ENCODE measurements at regions not wholly inside any gene's neighbourhood (a gene's known extent, or its start where the extent isn't known, plus 50 kb on each side); places are given as distances from the start of the nearest gene placed in this dataset.

DNA sequence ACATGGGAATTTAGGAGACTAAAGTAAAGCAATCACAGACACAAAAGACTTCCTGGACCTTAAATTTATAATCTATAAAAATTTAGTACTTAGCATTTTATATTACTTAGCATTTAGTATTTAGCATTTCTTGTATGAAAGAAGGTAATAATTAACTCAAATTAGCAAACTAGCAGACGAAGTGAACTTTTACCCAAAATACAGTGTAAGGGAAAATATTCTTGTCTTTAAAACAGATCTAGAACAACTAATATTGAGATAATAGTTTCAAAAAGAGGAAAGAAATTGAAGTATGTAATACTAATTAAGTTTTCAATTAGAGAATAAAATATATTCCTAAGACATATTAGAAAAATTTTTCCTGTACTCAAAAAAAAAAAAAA lies 134.5 kb upstream of the ZNF804A start:
- DNase-seq (no peak), FAIRE-seq (no peak)
- WGBS, 3 donors = 18 to 63% (median 30%) methylated on average over 1 of the region's 1 CpG

DNA sequence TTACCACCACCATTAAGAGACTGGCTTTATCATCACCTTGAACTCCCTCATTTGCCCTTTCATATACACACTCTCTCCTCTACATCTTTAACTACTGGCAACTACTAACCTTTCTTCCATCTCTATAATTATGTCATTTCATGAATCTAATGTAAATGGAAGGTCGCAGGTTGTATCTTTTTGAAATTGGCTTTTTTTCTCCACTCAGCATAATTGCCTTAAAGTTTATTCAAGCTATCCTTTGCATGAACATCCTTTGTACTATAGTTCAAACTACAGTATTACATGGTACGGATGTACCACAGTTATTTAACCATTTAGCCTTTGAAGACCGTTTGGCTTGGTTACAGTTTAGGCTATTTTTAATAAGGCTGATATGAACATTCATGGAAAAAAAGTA lies 129.5 kb upstream of the ZNF804A start:
- no peaks in the 10 kb centered on the region for H3K27me3 ChIP-seq (ENCODE audit: control insufficient read depth in 3 of 3, insufficient read depth in 3 of 3, low read length in 3 of 3)
- H3K9me3 ChIP-seq (ENCODE audit: control insufficient read depth in 2 of 2, insufficient read depth in 1 of 2, low read depth in 1 of 2, low read length in 1 of 2) = no peaks in the 10 kb centered on the region
- DNase-seq (no peak), FAIRE-seq (no peak)
- 34 to 63% (median 51%) methylated on average over 3 of the region's 3 CpGs for WGBS, 3 donors
- H3K36me3 ChIP-seq (ENCODE audit: control insufficient read depth in 3 of 3, insufficient read depth in 2 of 3, low read depth in 1 of 3, low read length in 3 of 3) = no peaks in the 10 kb centered on the region
- no peak overlapping the region for H3K27ac ChIP-seq (ENCODE audit: low read depth in 1 of 3, low read length in 2 of 3)
- no peak overlapping the region for H3K4me3 ChIP-seq (ENCODE audit: low read depth in 1 of 3, low read length in 3 of 3)
- no peaks in the 10 kb centered on the region for H3K4me1 ChIP-seq (ENCODE audit: control insufficient read depth in 3 of 3, insufficient read depth in 2 of 3, low read depth in 1 of 3, low read length in 2 of 3)

More for the DNA sequence above, 134.5 kb upstream of the ZNF804A start:
- Histone ChIP-seq H3K36me3 (ENCODE audit: control insufficient read depth in 3 of 3, insufficient read depth in 2 of 3, low read depth in 1 of 3, low read length in 3 of 3) (no peaks in the 10 kb centered on the region), H3K27me3 (ENCODE audit: control insufficient read depth in 3 of 3, insufficient read depth in 3 of 3, low read length in 3 of 3) (no peaks in the 10 kb centered on the region), H3K27ac (ENCODE audit: low read depth in 1 of 3, low read length in 2 of 3) (no peak overlapping the region), H3K4me1 (ENCODE audit: control insufficient read depth in 3 of 3, insufficient read depth in 2 of 3, low read depth in 1 of 3, low read length in 2 of 3) (peaks cover 0 to 6% (median 0%) of the 10 kb centered on the region in 3 donors), H3K4me3 (ENCODE audit: low read depth in 1 of 3, low read length in 3 of 3) (no peak overlapping the region), H3K9me3 (ENCODE audit: control insufficient read depth in 2 of 2, insufficient read depth in 1 of 2, low read depth in 1 of 2, low read length in 1 of 2) (no peaks in the 10 kb centered on the region)

DNA sequence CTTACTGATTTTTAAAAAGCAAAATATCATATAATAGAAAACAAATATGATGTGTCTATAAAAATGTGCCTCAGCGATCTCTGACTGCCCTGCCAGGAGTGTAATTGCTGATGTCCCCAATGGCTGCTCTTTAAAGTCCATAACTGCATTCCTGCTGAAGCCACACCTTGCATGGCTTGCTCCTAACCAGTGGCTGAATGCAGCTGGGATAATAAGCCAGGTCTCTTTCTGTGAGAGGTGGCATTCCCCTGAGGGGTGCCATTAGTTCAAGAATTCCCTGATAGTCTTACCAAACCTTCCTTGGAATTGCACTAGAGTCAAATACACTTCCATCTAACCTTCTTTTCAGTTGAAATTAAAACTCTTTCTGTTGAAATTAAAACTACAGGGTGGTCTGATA lies 125.8 kb upstream of the ZNF804A start:
- no peaks in the 10 kb centered on the region for H3K4me1 ChIP-seq (ENCODE audit: control insufficient read depth in 3 of 3, insufficient read depth in 2 of 3, low read depth in 1 of 3, low read length in 2 of 3)
- WGBS, 3 donors = 54 to 78% (median 71%) methylated on average over 1 of the region's 1 CpG
- no peaks in the 10 kb centered on the region for H3K27me3 ChIP-seq (ENCODE audit: control insufficient read depth in 3 of 3, insufficient read depth in 3 of 3, low read length in 3 of 3)
- DNase-seq (peak in 1 of 2 donors; percentile 22), FAIRE-seq (no peak)
- no peak overlapping the region for H3K27ac ChIP-seq (ENCODE audit: low read depth in 1 of 3, low read length in 2 of 3)
- H3K9me3 ChIP-seq (ENCODE audit: control insufficient read depth in 2 of 2, insufficient read depth in 1 of 2, low read depth in 1 of 2, low read length in 1 of 2) = no peaks in the 10 kb centered on the region
- no peaks in the 10 kb centered on the region for H3K36me3 ChIP-seq (ENCODE audit: control insufficient read depth in 3 of 3, insufficient read depth in 2 of 3, low read depth in 1 of 3, low read length in 3 of 3)
- H3K4me3 ChIP-seq (ENCODE audit: low read depth in 1 of 3, low read length in 3 of 3) = no peak overlapping the region

DNA sequence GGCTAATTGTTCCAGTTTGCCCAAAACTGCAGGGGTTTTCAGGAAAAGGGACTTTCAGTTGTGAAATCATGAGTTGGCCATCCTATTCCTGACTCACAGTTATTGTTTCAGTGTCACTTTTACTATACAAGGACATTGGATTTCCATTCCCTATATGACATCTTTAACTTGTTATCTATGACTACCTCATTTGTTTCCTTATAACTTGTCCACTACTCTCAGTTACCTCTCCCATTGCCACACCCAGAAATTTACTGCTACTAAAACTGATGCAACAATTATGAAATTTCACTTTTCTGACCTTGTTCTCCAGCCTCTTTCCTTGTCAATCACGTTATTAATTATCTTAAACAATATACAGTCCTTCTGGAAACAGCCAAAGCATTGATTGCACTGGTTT lies 116.5 kb upstream of the ZNF804A start:
- Histone ChIP-seq H3K4me3 (ENCODE audit: low read depth in 1 of 3, low read length in 3 of 3) (no peak overlapping the region), H3K4me1 (ENCODE audit: control insufficient read depth in 3 of 3, insufficient read depth in 2 of 3, low read depth in 1 of 3, low read length in 2 of 3) (peaks cover 0 to 3% (median 0%) of the 10 kb centered on the region in 3 donors), H3K27ac (ENCODE audit: low read depth in 1 of 3, low read length in 2 of 3) (no peak overlapping the region), H3K36me3 (ENCODE audit: control insufficient read depth in 3 of 3, insufficient read depth in 2 of 3, low read depth in 1 of 3, low read length in 3 of 3) (no peaks in the 10 kb centered on the region), H3K27me3 (ENCODE audit: control insufficient read depth in 3 of 3, insufficient read depth in 3 of 3, low read length in 3 of 3) (no peaks in the 10 kb centered on the region), H3K9me3 (ENCODE audit: control insufficient read depth in 2 of 2, insufficient read depth in 1 of 2, low read depth in 1 of 2, low read length in 1 of 2) (peaks cover 0 to 4% of the 10 kb centered on the region in 2 donors)
- DNase-seq (peak; percentile 41 to 53), FAIRE-seq (no peak)
- WGBS, 3 donors = 4 to 34% (median 13%) methylated on average over 1 of the region's 1 CpG

DNA sequence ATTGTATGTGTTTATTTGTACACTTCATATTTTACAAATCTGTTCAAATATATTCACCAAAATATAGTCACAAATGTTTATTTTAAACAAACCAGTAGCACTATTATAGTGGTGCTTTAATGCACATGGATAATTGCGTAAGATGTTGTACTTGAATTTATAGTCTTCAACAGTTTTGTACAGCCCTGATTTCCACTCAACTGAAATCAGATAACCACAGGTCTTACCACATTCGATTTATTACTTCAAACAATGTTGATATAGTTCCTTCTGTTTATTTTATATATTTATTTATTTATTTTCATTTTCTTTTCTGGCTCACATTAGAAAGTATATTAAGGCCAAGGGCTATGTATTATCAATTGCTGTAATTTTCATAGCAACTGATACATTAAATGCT lies 99.4 kb upstream of the ZNF804A start:
- Histone ChIP-seq H3K36me3 (ENCODE audit: control insufficient read depth in 3 of 3, insufficient read depth in 2 of 3, low read depth in 1 of 3, low read length in 3 of 3) (no peaks in the 10 kb centered on the region), H3K4me3 (ENCODE audit: low read depth in 1 of 3, low read length in 3 of 3) (no peak overlapping the region), H3K27me3 (ENCODE audit: control insufficient read depth in 3 of 3, insufficient read depth in 3 of 3, low read length in 3 of 3) (no peaks in the 10 kb centered on the region), H3K4me1 (ENCODE audit: control insufficient read depth in 3 of 3, insufficient read depth in 2 of 3, low read depth in 1 of 3, low read length in 2 of 3) (no peaks in the 10 kb centered on the region), H3K9me3 (ENCODE audit: control insufficient read depth in 2 of 2, insufficient read depth in 1 of 2, low read depth in 1 of 2, low read length in 1 of 2) (no peaks in the 10 kb centered on the region), H3K27ac (ENCODE audit: low read depth in 1 of 3, low read length in 2 of 3) (no peak overlapping the region)
- FAIRE-seq (no peak), DNase-seq (peak in 1 of 2 donors; percentile 4)
- WGBS, 3 donors = 37 to 61% (median 38%) methylated on average over 2 of the region's 2 CpGs

DNA sequence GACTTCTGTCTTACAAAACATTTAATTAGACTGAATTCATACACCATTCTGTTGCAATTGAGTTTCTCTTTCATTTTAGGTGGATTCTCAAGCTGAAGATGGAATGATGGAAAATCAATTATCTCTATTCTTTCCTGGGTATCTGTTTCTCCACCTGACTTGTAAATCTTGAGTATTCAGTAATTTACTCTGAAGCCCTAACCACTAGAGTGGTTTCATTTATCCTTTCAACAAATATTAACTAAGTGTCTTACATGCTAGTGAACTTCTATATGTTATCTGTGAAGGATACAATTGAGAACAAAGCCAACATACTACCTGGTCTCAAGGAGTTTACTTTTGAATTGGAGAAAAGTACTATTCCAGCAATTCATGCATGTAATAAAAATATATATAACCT lies 94.1 kb upstream of the ZNF804A start:
- Histone ChIP-seq H3K9me3 (ENCODE audit: control insufficient read depth in 2 of 2, insufficient read depth in 1 of 2, low read depth in 1 of 2, low read length in 1 of 2) (no peaks in the 10 kb centered on the region), H3K27ac (ENCODE audit: low read depth in 1 of 3, low read length in 2 of 3) (no peak overlapping the region), H3K27me3 (ENCODE audit: control insufficient read depth in 3 of 3, insufficient read depth in 3 of 3, low read length in 3 of 3) (no peaks in the 10 kb centered on the region), H3K36me3 (ENCODE audit: control insufficient read depth in 3 of 3, insufficient read depth in 2 of 3, low read depth in 1 of 3, low read length in 3 of 3) (no peaks in the 10 kb centered on the region), H3K4me1 (ENCODE audit: control insufficient read depth in 3 of 3, insufficient read depth in 2 of 3, low read depth in 1 of 3, low read length in 2 of 3) (no peaks in the 10 kb centered on the region), H3K4me3 (ENCODE audit: low read depth in 1 of 3, low read length in 3 of 3) (no peak overlapping the region)
- FAIRE-seq (no peak), DNase-seq (no peak)

DNA sequence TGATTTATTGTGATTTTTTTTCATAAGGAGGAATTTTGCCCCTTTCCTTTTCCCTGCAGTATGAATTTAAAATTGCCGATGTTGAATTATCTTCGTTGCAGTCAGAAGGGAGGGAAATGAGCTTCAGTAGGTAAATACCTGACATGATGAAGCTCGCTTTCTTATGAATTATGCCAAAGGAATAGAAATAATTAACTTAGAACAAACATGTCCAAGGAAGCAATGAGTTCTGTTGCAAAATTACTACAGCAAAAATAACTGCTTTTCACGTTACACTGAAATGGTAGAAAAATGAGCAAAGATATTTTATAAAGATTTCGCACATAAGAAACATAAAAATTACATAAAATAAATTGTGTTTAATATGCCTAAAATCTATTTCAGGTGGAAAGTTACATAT lies 91.1 kb upstream of the ZNF804A start:
- no peaks in the 10 kb centered on the region for H3K9me3 ChIP-seq (ENCODE audit: control insufficient read depth in 2 of 2, insufficient read depth in 1 of 2, low read depth in 1 of 2, low read length in 1 of 2)
- no peaks in the 10 kb centered on the region for H3K36me3 ChIP-seq (ENCODE audit: control insufficient read depth in 3 of 3, insufficient read depth in 2 of 3, low read depth in 1 of 3, low read length in 3 of 3)
- no peak for FAIRE-seq
- no peak overlapping the region for H3K4me3 ChIP-seq (ENCODE audit: low read depth in 1 of 3, low read length in 3 of 3)
- DNase-seq = no peak
- no peaks in the 10 kb centered on the region for H3K4me1 ChIP-seq (ENCODE audit: control insufficient read depth in 3 of 3, insufficient read depth in 2 of 3, low read depth in 1 of 3, low read length in 2 of 3)
- H3K27me3 ChIP-seq (ENCODE audit: control insufficient read depth in 3 of 3, insufficient read depth in 3 of 3, low read length in 3 of 3) = no peaks in the 10 kb centered on the region
- no peak overlapping the region for H3K27ac ChIP-seq (ENCODE audit: low read depth in 1 of 3, low read length in 2 of 3)
- 88 to 91% (median 88%) methylated on average over 5 of the region's 5 CpGs for WGBS, 3 donors

DNA sequence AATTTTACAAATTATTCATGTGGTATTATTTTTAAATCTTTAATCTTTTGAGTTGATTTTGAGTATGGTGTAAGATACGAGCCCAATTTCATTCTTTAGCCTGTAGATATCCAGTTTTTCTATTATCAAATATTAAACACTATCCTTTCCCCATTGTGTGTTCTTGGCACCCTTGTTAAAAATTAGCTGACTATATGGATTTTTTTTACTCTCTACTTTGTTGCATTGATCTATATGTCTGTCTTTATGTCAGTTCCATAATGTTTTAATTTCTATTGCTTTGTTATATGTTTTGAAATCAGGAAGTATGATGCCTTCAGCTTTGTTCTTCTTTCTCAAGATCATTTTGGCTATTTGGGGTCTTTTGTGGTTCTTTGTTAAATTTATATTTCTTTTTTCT lies 80.9 kb upstream of the ZNF804A start:
- Histone ChIP-seq H3K36me3 (ENCODE audit: control insufficient read depth in 3 of 3, insufficient read depth in 2 of 3, low read depth in 1 of 3, low read length in 3 of 3) (no peaks in the 10 kb centered on the region), H3K27ac (ENCODE audit: low read depth in 1 of 3, low read length in 2 of 3) (no peak overlapping the region), H3K27me3 (ENCODE audit: control insufficient read depth in 3 of 3, insufficient read depth in 3 of 3, low read length in 3 of 3) (no peaks in the 10 kb centered on the region), H3K4me1 (ENCODE audit: control insufficient read depth in 3 of 3, insufficient read depth in 2 of 3, low read depth in 1 of 3, low read length in 2 of 3) (no peaks in the 10 kb centered on the region), H3K9me3 (ENCODE audit: control insufficient read depth in 2 of 2, insufficient read depth in 1 of 2, low read depth in 1 of 2, low read length in 1 of 2) (no peaks in the 10 kb centered on the region), H3K4me3 (ENCODE audit: low read depth in 1 of 3, low read length in 3 of 3) (no peak overlapping the region)
- FAIRE-seq = peak; percentile 30
- 76 to 83% (median 82%) methylated on average over 1 of the region's 1 CpG for WGBS, 3 donors
- no peak for DNase-seq

DNA sequence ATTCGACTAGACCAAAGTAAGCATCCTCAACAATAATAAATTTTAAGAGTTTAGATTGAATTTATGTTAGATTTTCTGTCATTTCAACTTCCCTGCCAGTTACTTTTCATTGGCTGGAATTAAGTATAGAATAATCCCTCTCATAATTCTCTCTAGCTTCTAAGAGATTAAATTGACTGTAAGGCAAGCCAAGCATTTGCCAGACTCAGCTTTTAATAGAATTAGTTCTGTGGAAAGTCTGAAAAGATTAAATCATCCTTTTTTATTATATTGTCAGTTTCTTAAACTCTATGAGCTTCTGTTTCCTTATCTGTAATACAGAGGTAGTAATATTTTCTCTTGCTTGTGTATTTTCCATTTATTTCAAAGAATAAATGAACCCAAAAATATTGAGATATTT lies 77.9 kb upstream of the ZNF804A start:
- H3K4me3 ChIP-seq (ENCODE audit: low read depth in 1 of 3, low read length in 3 of 3) = no peak overlapping the region
- no peaks in the 10 kb centered on the region for H3K27me3 ChIP-seq (ENCODE audit: control insufficient read depth in 3 of 3, insufficient read depth in 3 of 3, low read length in 3 of 3)
- 56 to 69% (median 60%) methylated on average over 1 of the region's 1 CpG for WGBS, 3 donors
- no peak for FAIRE-seq
- H3K4me1 ChIP-seq (ENCODE audit: control insufficient read depth in 3 of 3, insufficient read depth in 2 of 3, low read depth in 1 of 3, low read length in 2 of 3) = no peaks in the 10 kb centered on the region
- H3K27ac ChIP-seq (ENCODE audit: low read depth in 1 of 3, low read length in 2 of 3) = no peak overlapping the region
- DNase-seq = no peak
- H3K36me3 ChIP-seq (ENCODE audit: control insufficient read depth in 3 of 3, insufficient read depth in 2 of 3, low read depth in 1 of 3, low read length in 3 of 3) = no peaks in the 10 kb centered on the region
- peaks cover 0 to 8% of the 10 kb centered on the region in 2 donors for H3K9me3 ChIP-seq (ENCODE audit: control insufficient read depth in 2 of 2, insufficient read depth in 1 of 2, low read depth in 1 of 2, low read length in 1 of 2)
